ENCODE measurements at regions not wholly inside any gene's neighbourhood (a gene's known extent, or its start where the extent isn't known, plus 50 kb on each side); places are given as distances from the start of the nearest gene placed in this dataset.

GRCh38 chr2:9760902-9761228, 82.4 kb upstream of the TAF1B start:
- no peak for TF ChIP-seq CTCF (IDR thresholded peaks at IDR 0.05)
- TF ChIP-seq POLR2AphosphoS5 (IDR thresholded peaks at IDR 0.05): no peak
- no peak for TF ChIP-seq EP300 (IDR thresholded peaks at IDR 0.05)

Measured in gastroesophageal sphincter (tissue), 3 donors.